ENCODE measurements at regions not wholly inside any gene's neighbourhood (a gene's known extent, or its start where the extent isn't known, plus 50 kb on each side); places are given as distances from the start of the nearest gene placed in this dataset.
"Not testable (repeated sequence)": the region's sequence is repeated elsewhere in the genome, so short reads cannot be mapped to it uniquely, and the experiment has no call there.

DNA sequence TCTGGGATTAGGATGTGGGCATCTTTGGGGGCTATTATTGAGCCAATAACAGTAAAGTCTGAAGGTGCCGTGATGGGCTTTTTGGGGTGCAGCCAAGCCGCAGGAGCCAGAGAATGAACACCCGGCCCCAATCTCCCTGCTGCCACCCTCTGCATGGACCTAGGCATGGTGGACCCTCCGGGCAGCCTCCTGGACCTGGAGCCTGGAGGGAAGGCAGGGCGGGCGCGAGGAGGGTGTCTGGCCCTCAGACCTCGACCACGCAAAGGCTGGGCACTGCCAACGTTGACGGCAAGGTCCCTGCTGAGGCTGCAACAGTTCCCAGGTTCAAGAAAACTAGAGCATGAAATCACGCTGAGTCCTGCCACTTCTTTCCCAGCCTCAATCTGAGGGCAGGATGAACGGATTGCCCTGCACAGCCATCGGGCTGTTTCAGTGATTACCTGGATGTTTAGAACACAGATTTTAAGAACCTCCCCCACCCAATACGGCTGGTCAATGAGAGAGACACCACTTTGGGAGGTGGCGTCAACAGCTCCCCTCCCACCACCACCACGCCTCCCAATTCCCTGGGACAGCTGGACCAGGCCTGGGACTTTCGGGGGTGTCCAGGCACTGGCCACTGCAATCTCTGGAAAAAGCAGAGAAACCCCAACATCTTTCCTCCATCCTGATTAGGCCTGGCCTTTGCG is 147.4 kb downstream of the NPIPB11 start:
- H3K9me3 ChIP-seq (ENCODE audit: insufficient read depth, low read depth, low read length); H3K9ac ChIP-seq (ENCODE audit: low read depth, low read length); H3K27me3 ChIP-seq (ENCODE audit: insufficient read depth, low read length); H3K36me3 ChIP-seq (ENCODE audit: insufficient read depth, low read length); H3K4me3 ChIP-seq (ENCODE audit: low read length); H3K4me1 ChIP-seq (ENCODE audit: insufficient read depth, low read length); H3K27ac ChIP-seq (ENCODE audit: low read depth, low read length): not testable (repeated sequence)
- WGBS = 95% methylated on average over 19 of the region's 19 CpGs

DNA sequence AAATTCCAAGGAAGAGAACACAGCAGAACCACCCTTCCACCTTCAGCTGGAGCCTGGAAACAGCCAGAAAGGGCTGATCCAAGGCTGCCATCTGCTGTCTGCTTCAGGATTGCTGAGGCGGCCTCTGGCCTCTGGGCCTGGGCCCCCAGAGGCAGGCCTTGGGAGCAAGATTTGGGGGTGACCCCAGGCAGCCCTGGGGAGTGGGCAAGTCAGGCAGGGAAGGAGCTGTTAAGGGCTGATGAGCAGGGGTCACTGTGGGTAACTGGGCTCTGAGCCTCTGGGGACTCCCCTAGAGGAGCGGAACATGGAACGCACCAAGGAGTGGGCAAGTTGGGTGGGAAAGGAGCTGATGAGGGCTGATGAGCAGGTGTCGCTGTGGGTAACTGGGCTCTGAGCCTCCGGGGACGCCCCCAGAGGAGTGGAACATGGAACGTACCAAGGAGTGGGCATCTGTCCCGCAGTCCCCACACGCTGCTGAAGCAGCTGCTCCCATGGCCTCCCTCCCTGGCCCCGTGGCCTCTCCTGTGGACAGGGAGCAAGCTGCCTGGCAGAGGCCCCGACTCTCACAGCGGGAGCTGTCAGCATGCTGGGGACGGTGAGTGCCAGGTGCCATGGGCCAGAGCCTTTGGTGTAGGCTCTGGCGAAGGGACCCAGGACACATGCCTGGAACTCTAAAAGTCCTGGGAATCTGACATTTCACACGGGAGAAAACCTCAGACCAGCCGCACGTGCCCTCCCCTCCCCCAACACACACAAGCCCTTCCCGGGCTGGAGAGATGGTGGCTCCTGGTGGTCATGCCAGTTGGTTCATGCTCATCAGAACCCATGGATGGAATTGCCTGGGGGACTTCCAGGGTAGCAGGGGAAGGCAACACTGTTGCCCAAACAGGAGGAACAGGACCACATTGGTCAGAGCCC is 148.8 kb downstream of the NPIPB11 start:
- not testable (repeated sequence) for H3K27me3 ChIP-seq (ENCODE audit: insufficient read depth, low read length); H3K36me3 ChIP-seq (ENCODE audit: insufficient read depth, low read length); H3K9ac ChIP-seq (ENCODE audit: low read depth, low read length); H3K4me3 ChIP-seq (ENCODE audit: low read length); H3K4me1 ChIP-seq (ENCODE audit: insufficient read depth, low read length); H3K9me3 ChIP-seq (ENCODE audit: insufficient read depth, low read depth, low read length); H3K27ac ChIP-seq (ENCODE audit: low read depth, low read length)
- WGBS = 89% methylated on average over 18 of the region's 18 CpGs

GRCh38 chr16:29256501-29256981 is 150.0 kb downstream of the NPIPB11 start:
- Histone ChIP-seq H3K36me3 (ENCODE audit: insufficient read depth, low read length) (no peaks in the 10 kb centered on the region), H3K27ac (ENCODE audit: low read depth, low read length) (no peak overlapping the region), H3K9ac (ENCODE audit: low read depth, low read length) (no peak overlapping the region), H3K9me3 (ENCODE audit: insufficient read depth, low read depth, low read length) (no peaks in the 10 kb centered on the region), H3K4me3 (ENCODE audit: low read length) (no peak overlapping the region), H3K4me1 (ENCODE audit: insufficient read depth, low read length) (no peaks in the 10 kb centered on the region), H3K27me3 (ENCODE audit: insufficient read depth, low read length) (no peaks in the 10 kb centered on the region)
- 90% methylated on average over 27 of the region's 27 CpGs for WGBS

DNA sequence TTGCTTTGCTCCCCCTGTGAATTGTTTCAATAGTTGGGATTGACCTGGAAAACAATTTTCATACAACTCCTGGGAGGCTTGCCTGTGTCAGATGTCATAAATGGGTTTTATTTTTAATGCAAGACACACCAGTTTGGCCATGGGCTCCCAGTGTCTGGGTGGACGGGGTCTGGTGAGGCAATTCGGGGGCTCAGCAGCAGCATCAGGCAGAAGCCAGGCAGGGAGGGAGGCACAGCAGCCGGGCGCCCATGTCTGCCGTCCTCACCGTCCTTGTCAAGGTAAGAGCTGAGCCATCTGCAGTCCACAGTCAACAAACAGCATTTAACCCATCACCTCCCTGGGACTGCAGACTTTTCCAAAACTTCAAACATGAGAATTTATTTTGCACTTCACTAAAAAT is 150.6 kb downstream of the NPIPB11 start:
- H3K9ac ChIP-seq (ENCODE audit: low read depth, low read length); H3K27ac ChIP-seq (ENCODE audit: low read depth, low read length); H3K9me3 ChIP-seq (ENCODE audit: insufficient read depth, low read depth, low read length); H3K27me3 ChIP-seq (ENCODE audit: insufficient read depth, low read length); H3K4me3 ChIP-seq (ENCODE audit: low read length); H3K36me3 ChIP-seq (ENCODE audit: insufficient read depth, low read length); H3K4me1 ChIP-seq (ENCODE audit: insufficient read depth, low read length): not testable (repeated sequence)
- 77% methylated on average over 6 of the region's 6 CpGs for WGBS

GRCh38 chr16:29255496-29255796 is 151.1 kb downstream of the NPIPB11 start:
- H3K9me3 ChIP-seq (ENCODE audit: insufficient read depth, low read depth, low read length); H3K27ac ChIP-seq (ENCODE audit: low read depth, low read length); H3K4me1 ChIP-seq (ENCODE audit: insufficient read depth, low read length); H3K9ac ChIP-seq (ENCODE audit: low read depth, low read length); H3K27me3 ChIP-seq (ENCODE audit: insufficient read depth, low read length); H3K36me3 ChIP-seq (ENCODE audit: insufficient read depth, low read length); H3K4me3 ChIP-seq (ENCODE audit: low read length): not testable (repeated sequence)
- WGBS = 96% methylated on average over 12 of the region's 13 CpGs

DNA sequence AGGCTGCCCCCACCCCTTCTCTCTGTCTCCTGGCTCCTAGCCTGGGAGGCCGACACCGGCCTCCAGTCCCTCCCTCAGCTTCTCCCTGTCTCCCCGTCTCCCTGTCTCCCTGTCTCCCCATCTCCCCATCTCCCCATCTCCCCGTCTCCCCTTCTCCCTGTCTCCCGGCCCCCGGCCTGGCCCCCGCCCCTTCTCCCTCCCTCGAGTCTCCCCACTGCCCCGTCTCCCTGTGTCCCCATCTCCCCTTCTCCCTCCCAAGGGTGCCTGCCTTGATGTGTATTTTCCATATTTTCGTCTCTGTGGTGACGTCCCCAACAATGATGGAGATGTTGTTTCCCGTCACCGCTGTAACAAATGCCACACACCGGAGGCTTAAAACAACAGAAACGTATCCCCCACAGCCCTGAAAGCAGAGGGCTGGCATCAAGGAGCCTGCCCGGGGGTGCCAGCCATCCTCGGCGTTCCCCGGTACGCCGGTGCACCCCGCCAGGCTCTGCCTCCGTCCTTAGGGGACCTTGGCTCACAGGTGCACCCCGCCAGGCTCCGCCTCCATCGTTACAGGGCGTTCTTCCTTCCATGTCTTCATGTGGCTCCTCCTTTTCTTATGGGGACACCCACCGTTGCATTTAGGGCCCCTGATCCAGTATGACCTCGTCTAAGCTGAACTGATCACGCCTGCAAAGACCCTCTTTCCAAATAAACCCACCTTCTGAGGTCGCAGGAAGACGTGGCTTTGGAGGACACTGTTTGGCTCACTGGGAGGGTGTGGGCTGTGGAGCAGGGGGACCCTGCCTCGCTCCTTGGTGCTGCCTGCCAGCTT is 151.6 kb downstream of the NPIPB11 start:
- H3K9me3 ChIP-seq (ENCODE audit: insufficient read depth, low read depth, low read length) = no peaks in the 10 kb centered on the region
- H3K27me3 ChIP-seq (ENCODE audit: insufficient read depth, low read length) = no peaks in the 10 kb centered on the region
- no peak overlapping the region for H3K9ac ChIP-seq (ENCODE audit: low read depth, low read length)
- H3K27ac ChIP-seq (ENCODE audit: low read depth, low read length) = no peak overlapping the region
- no peak overlapping the region for H3K4me3 ChIP-seq (ENCODE audit: low read length)
- no peaks in the 10 kb centered on the region for H3K4me1 ChIP-seq (ENCODE audit: insufficient read depth, low read length)
- 87% methylated on average over 33 of the region's 33 CpGs for WGBS
- no peaks in the 10 kb centered on the region for H3K36me3 ChIP-seq (ENCODE audit: insufficient read depth, low read length)

DNA sequence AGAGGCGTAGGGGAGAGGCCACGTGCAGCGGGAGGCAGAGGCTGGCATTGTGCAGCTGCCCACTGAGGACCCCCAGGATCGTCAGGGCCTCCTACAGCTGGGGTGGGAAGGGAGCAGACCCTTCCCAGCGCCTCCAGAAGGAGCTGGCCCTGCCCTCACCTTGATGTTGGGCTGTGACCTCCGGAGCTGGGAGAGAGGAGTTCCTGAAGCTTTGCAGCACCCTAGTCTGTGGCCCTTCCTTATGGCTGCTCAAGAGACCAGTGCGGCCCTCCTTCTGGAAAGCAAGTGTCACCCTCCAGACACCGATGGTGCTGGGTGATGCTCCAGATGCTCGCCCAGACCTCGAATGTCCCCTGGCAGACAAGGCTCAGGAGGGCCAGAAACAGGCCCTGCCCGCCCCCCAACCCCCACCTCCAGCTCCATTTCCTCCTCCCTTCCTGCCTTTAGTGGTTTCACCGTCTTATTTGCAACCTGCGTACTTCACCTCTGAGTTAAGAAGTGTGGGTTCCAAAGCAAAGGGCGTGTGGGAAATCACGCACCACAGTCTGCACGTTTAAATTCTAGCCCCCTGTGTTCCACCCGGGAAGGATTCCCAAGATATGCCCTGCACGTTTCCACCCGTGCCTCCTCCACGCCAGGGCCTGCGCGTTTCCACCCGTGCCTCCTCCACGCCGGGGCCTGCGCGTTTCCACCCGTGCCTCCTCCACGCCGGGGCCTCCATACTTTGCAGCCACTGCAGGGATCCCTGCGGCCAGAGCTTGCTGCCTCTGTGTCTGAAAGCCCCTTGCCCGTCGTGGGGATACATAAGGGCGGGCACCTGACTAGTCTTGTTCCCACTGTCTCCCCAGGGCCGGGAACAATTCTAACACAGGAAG is 152.6 kb downstream of the NPIPB11 start:
- H3K9ac ChIP-seq (ENCODE audit: low read depth, low read length); H3K27me3 ChIP-seq (ENCODE audit: insufficient read depth, low read length); H3K4me3 ChIP-seq (ENCODE audit: low read length); H3K9me3 ChIP-seq (ENCODE audit: insufficient read depth, low read depth, low read length); H3K4me1 ChIP-seq (ENCODE audit: insufficient read depth, low read length); H3K27ac ChIP-seq (ENCODE audit: low read depth, low read length); H3K36me3 ChIP-seq (ENCODE audit: insufficient read depth, low read length): not testable (repeated sequence)
- WGBS = 91% methylated on average over 35 of the region's 35 CpGs

GRCh38 chr16:29253066-29253590 is 153.4 kb downstream of the NPIPB11 start:
- H3K4me3 ChIP-seq (ENCODE audit: low read length); H3K27me3 ChIP-seq (ENCODE audit: insufficient read depth, low read length); H3K36me3 ChIP-seq (ENCODE audit: insufficient read depth, low read length); H3K9me3 ChIP-seq (ENCODE audit: insufficient read depth, low read depth, low read length); H3K27ac ChIP-seq (ENCODE audit: low read depth, low read length); H3K4me1 ChIP-seq (ENCODE audit: insufficient read depth, low read length); H3K9ac ChIP-seq (ENCODE audit: low read depth, low read length): not testable (repeated sequence)
- WGBS = 94% methylated on average over 7 of the region's 7 CpGs

DNA sequence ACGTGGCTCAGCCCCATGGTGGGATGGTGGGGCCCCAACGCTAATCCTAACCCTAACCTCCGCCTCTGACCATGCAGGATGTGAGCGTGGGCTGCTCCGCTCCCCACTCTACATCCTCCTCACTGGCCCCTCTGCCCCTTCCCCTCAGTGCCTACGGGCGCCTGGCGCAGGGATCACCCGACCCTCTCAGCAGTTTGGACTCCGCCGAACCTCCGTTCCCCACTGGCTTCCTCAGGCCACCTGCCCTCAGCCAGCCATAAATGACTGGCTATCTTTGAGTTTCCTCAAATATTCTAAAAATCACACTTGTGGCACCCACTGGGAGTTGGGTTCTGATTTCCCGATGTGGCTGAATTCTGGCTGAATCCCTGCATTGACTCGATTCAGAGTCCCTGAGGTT is 154.2 kb downstream of the NPIPB11 start:
- 97% methylated on average over 13 of the region's 14 CpGs for WGBS
- not testable (repeated sequence) for H3K27ac ChIP-seq (ENCODE audit: low read depth, low read length); H3K9me3 ChIP-seq (ENCODE audit: insufficient read depth, low read depth, low read length); H3K4me3 ChIP-seq (ENCODE audit: low read length); H3K27me3 ChIP-seq (ENCODE audit: insufficient read depth, low read length); H3K4me1 ChIP-seq (ENCODE audit: insufficient read depth, low read length); H3K9ac ChIP-seq (ENCODE audit: low read depth, low read length); H3K36me3 ChIP-seq (ENCODE audit: insufficient read depth, low read length)

DNA sequence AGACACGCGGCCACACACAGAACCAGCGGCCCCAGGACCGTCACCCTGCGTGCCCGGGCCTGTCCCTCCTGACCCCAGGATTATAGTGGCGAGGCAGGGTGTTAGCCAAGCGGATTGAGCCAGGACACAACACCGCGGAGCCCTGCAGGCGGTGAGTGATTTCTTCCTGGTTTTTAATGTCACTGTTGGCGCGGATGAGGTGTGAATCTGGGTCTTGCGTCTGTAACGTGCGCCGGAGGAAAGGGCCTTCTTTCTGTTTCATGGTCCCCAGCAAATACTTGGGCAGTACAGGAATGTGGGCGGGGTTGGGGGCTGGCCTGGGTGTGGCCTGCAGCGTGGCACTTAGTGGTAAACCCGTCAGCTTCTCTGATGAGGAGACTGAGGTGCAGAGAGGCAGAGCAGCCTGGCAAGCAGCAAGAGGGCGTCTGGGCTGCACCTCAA is 154.9 kb downstream of the NPIPB11 start:
- WGBS = 74% methylated on average over 21 of the region's 21 CpGs
- not testable (repeated sequence) for H3K4me1 ChIP-seq (ENCODE audit: insufficient read depth, low read length); H3K9me3 ChIP-seq (ENCODE audit: insufficient read depth, low read depth, low read length); H3K36me3 ChIP-seq (ENCODE audit: insufficient read depth, low read length); H3K27ac ChIP-seq (ENCODE audit: low read depth, low read length); H3K9ac ChIP-seq (ENCODE audit: low read depth, low read length); H3K4me3 ChIP-seq (ENCODE audit: low read length); H3K27me3 ChIP-seq (ENCODE audit: insufficient read depth, low read length)
